ENCODE measurements at regions not wholly inside any gene's neighbourhood (a gene's known extent, or its start where the extent isn't known, plus 50 kb on each side); places are given as distances from the start of the nearest gene placed in this dataset.

DNA sequence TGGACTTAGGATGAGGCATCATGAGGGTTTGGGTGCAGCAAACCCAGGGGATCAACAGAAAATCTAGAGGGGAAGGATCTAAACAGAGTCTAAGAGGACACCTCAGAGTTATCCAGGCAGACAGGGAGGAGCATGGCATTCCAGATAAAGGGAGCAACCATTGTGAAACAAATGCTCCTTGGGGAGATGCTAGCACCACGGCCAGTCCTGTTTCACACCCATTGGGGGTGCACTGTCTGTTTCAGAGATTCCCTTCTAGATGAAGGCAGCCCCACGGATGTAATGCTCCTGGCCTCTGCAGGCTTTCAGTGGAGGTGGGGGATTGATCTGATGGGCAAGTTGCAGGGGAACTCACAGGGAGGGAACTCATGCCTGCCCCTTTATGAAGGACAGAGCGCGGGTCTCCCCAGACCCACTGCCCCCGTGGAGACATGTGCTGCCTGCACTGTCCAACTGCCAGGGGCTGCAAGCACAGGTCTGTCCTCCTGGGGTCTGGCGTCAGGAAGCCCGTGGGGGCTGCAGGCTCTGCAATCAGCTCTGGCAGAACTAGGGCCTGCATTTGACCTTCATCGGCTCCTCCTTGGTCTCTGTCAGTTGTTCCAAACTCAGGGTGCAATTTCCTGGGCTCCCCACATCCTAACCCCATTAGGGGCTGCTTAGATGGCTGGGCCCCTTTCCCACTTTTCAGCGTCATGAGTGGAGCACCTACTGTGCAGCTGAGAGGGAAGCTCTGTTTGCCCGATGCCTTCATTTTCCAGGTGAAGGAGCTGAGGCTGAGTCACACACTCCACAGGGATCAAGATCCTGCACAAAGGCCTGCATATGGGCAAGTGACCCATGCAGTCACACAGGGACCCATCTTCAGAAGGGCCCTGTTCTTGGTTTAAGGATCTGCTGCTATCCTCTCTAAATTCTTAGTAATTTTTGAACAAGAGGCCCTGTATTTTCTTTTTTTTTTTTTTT lies 163.4 kb downstream of the ARL4C start:
- Histone ChIP-seq H3K4me1 (peaks cover 0 to 7% of the 10 kb centered on the region in 2 donors), H3K36me3 (no peaks in the 10 kb centered on the region), H3K9me3 (no peaks in the 10 kb centered on the region), H3K27me3 (no peaks in the 10 kb centered on the region), H3K27ac (no peak overlapping the region), H3K4me3 (replicated peaks in 1 of 3) (no peak overlapping the region)
- 84 to 90% methylated on average over 6 to 10 of the region's 10 CpGs for WGBS, 2 donors
- intact Hi-C loops (cut with DNase I), result no loop called here
- no peak for DNase-seq
- TF ChIP-seq POLR2A (IDR thresholded peaks at IDR 0.05), result no peak
- TF ChIP-seq, protein P1, sequence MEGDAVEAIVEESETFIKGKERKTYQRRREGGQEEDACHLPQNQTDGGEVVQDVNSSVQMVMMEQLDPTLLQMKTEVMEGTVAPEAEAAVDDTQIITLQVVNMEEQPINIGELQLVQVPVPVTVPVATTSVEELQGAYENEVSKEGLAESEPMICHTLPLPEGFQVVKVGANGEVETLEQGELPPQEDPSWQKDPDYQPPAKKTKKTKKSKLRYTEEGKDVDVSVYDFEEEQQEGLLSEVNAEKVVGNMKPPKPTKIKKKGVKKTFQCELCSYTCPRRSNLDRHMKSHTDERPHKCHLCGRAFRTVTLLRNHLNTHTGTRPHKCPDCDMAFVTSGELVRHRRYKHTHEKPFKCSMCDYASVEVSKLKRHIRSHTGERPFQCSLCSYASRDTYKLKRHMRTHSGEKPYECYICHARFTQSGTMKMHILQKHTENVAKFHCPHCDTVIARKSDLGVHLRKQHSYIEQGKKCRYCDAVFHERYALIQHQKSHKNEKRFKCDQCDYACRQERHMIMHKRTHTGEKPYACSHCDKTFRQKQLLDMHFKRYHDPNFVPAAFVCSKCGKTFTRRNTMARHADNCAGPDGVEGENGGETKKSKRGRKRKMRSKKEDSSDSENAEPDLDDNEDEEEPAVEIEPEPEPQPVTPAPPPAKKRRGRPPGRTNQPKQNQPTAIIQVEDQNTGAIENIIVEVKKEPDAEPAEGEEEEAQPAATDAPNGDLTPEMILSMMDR (IDR thresholded peaks at IDR 0.05), result no peak

- TF ChIP-seq, protein P1 (IDR thresholded peaks at IDR 0.05), result no peak
- TF ChIP-seq POLR2A (IDR thresholded peaks at IDR 0.05), result no peak
- DNase-seq, result no peak
- Histone ChIP-seq H3K27me3 (no peaks in the 10 kb centered on the region), H3K36me3 (no peaks in the 10 kb centered on the region), H3K9me3 (no peaks in the 10 kb centered on the region), H3K27ac (no peak overlapping the region), H3K4me3 (replicated peaks in 1 of 3) (no peak overlapping the region), H3K4me1 (peaks cover 0 to 7% of the 10 kb centered on the region in 2 donors)
- 82 to 94% methylated on average over 7 of the region's 7 CpGs for WGBS, 2 donors
- intact Hi-C loops (cut with DNase I), result no loop called here
Observed at GRCh38 chr2:234331966-234332365, 164.9 kb downstream of the ARL4C start.

DNA sequence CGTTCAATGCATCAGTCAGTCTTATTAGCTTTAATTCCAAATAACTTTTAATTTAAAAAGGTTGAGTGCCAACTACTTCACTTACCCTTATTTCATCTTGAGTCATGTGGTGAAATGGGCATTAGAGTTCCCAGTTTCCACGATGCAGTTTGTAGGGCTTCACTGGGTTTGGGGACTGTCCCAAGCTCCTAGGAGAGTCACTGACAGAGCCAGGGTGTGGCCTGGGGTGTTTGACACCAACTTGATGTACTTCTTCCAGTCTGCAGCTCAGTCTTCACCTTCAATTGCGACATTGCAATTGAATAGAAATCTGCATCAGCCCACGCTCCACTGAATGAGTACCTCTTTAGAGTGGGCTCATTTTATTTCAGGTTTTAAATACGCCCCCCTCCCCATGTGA lies 165.3 kb downstream of the ARL4C start:
- 88 to 96% methylated on average over 5 of the region's 5 CpGs for WGBS, 2 donors
- intact Hi-C loops (cut with DNase I), result no loop called here
- H3K4me3 ChIP-seq (replicated peaks in 1 of 3), result no peak overlapping the region
- no peaks in the 10 kb centered on the region for H3K27me3 ChIP-seq
- H3K36me3 ChIP-seq, result no peaks in the 10 kb centered on the region
- no peak overlapping the region for H3K27ac ChIP-seq
- no peak for TF ChIP-seq POLR2A (IDR thresholded peaks at IDR 0.05)
- TF ChIP-seq, protein P1 (IDR thresholded peaks at IDR 0.05), result no peak
- no peaks in the 10 kb centered on the region for H3K9me3 ChIP-seq
- no peak for DNase-seq
- peaks cover 0 to 7% of the 10 kb centered on the region in 2 donors for H3K4me1 ChIP-seq

DNA sequence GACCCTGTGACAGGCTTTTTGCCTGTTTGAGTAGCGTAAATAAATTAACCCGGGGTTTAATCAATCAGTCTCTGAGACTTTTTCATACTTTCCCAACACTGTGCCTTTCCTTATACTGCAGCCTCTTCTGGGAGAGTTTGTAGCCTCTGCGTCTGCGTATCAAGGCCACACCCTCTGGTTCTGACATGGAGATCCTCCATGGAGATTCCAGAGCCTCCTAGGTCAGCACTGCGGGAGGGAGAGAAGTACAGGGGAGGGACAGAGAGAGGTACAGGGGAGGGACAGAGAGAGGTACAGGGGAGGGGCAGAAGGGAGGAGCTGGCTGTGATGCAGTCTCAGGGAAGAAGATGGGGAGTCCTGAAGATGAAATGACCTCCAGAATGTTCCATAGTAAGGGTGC lies 166.0 kb downstream of the ARL4C start:
- Histone ChIP-seq H3K36me3 (no peaks in the 10 kb centered on the region), H3K27ac (no peak overlapping the region), H3K27me3 (no peaks in the 10 kb centered on the region), H3K4me1 (peaks cover 0 to 5% of the 10 kb centered on the region in 2 donors), H3K4me3 (replicated peaks in 1 of 3) (no peak overlapping the region), H3K9me3 (no peaks in the 10 kb centered on the region)
- 57 to 68% methylated on average over 5 of the region's 5 CpGs for WGBS, 2 donors
- DNase-seq, result no peak
- TF ChIP-seq, protein P1 (IDR thresholded peaks at IDR 0.05), result no peak
- no peak for TF ChIP-seq POLR2A (IDR thresholded peaks at IDR 0.05)
- intact Hi-C loops (cut with DNase I), result no loop called here

All from thyroid gland (tissue), 4 donors.